ENCODE measurements at regions not wholly inside any gene's neighbourhood (a gene's known extent, or its start where the extent isn't known, plus 50 kb on each side); places are given as distances from the start of the nearest gene placed in this dataset.

- TF ChIP-seq EZH2 (IDR thresholded peaks at IDR 0.05; ENCODE audit: insufficient read depth, poor library complexity, severe bottlenecking) (no peak), EZH2phosphoT487 (IDR thresholded peaks at IDR 0.05; ENCODE audit: insufficient read depth, low read depth) (no peak)
These were observed 1303.5 kb downstream of the EFNB2 start for GRCh38 chr13:105232006-105232405.
